HUES64 (cell line): ENCODE measurements at regions not wholly inside any gene's neighbourhood (a gene's known extent, or its start where the extent isn't known, plus 50 kb on each side); places are given as distances from the start of the nearest gene placed in this dataset.
A peak's percentile ranks its signal among the peaks of the same experiment; 100 is the strongest.

ENCODE experiments used
- H3K27ac ChIP-seq: 2 replicates; pipeline ENCODE4 v1.7.0; 2013; ENCODE audit warnings: low read depth, low read length, inconsistent platforms
- H3K27me3 ChIP-seq: 2 replicates; pipeline ENCODE4 v1.6.1; 2013; ENCODE audit warnings: mild to moderate bottlenecking, low read length; ENCODE audit not compliant: insufficient read depth
- H3K36me3 ChIP-seq: 2 replicates; pipeline ENCODE4 v1.6.1; 2013; ENCODE audit warnings: mild to moderate bottlenecking, low read length; ENCODE audit not compliant: insufficient read depth
- H3K4me1 ChIP-seq: 2 replicates; pipeline ENCODE4 v1.6.1; 2013; ENCODE audit warnings: mild to moderate bottlenecking, low read length, moderate library complexity; ENCODE audit not compliant: insufficient read depth
- H3K4me3 ChIP-seq: 2 replicates; pipeline ENCODE4 v1.5.1; 2013; ENCODE audit warnings: mild to moderate bottlenecking, low read length, moderate library complexity
- H3K9ac ChIP-seq: 2 replicates; pipeline ENCODE4 v1.6.1; 2013; ENCODE audit warnings: mild to moderate bottlenecking, low read depth, low read length
- H3K9me3 ChIP-seq: 2 replicates; pipeline ENCODE4 v1.6.1; 2013; ENCODE audit warnings: low read depth, low read length; ENCODE audit not compliant: insufficient read depth
- WGBS: fragments of 150-250, 120-280 bp; methylation state at CpG from one replicate; pipeline ENCODE4 v1.1.7; 2013; ENCODE audit warnings: missing lambda C conversion rate; 5-methylcytosine and 5-hydroxymethylcytosine counted together

DNA sequence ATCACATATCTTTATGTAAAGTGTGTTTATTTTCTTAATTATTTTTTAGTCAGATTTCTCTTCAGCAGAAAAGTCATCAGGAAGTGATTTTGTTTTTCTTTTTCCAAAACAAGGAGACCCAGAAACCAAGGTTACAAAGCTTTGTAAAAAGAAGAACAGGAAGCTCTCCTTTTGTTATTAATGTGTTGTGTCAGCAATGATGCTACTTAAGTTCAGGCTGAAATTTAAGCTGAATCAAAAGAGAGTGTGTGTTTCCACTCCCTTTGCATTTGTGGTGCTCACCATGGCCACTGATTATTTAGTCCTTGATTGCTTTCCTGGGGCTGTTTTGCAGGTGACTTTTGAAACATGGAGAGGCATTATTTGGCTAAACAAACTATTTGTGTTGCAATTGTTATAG, 155.3 kb upstream of the ATP2B1 start:
- Histone ChIP-seq H3K4me1 (peaks cover 20% of the 10 kb centered on the region), H3K27me3 (peaks cover 25% of the 10 kb centered on the region; the same call in 1 of the 2 replicates), H3K9me3 (peaks cover 7% of the 10 kb centered on the region; the same call in 1 of the 2 replicates), H3K9ac (0 out of 2 replicates have a peak overlapping the region, but pooled peaks have one; percentile 5), H3K36me3 (no peaks in the 10 kb centered on the region), H3K27ac (no peak overlapping the region), H3K4me3 (no peak overlapping the region)

DNA sequence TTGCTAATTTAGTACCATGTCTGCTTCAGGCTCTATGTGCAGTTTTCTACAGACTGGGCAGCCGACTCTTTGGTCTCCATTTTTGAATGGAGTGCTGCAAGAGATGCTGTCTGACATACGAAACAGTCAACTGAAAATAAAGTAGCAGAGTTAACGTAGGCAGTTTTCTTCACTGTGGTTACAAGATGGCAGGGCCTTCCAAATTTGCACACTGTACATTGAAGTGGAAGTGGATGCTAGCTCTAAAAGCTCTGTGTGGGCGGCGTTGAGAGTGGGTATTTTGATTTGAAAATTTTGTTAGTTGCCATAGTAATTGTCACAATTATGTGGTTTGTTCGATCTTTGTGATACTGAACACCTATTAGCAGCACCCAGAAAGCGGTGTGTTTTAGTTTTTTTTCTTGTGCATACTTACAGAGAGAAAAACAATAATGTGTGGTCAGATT, 154.9 kb upstream of the ATP2B1 start:
- peaks cover 25% of the 10 kb centered on the region; the same call in 1 of the 2 replicates for H3K27me3 ChIP-seq
- 0 out of 2 replicates have a peak overlapping the region, but pooled peaks have one; percentile 5 for H3K9ac ChIP-seq
- H3K9me3 ChIP-seq = peaks cover 7% of the 10 kb centered on the region; the same call in 1 of the 2 replicates

DNA sequence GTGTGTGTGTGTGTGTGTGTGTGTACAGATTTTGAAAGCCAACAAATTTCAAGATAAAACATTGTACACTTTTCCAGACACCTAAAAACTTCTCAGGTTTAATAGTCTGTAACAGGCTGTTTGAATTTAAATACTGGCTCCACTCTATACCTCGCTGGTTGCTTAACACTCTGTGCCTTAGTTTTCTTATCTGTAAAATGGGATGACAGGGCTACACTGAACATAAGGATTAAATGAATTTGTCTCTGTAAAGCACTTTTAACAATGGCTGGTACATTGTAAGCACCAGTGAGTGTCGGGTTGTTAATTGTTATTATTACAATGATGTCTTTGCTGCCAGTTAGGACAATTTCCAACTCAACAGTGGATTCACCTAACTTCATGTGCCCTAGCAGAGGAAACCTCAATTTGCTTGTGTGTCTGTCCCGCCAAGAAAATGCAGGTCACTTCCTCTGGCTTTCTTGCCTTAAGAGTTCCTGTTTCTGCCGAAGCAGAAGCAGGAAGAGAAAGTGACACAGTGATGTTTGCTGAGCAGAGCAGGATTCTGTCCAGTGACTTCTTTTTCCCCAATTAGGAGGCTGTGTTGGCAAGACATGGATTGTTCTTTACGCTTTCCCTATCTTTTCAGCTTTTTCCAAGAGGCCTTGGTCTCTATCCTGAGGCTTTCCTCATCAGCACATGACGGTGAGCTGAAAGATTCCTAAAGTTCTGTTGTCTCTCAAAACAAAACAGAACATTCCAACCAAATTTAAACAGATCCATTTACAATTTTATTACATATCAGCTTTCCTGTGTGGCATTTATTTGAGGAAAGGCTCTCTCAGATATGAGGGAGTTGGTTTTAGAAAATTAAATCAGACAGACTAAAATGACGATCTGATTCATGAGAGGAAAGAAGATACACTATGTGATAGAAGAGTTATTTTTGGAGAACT, 154.1 kb upstream of the ATP2B1 start:
- H3K27ac ChIP-seq = 0 out of 2 replicates have a peak overlapping the region, but pooled peaks have one; percentile 16
- H3K27me3 ChIP-seq = peaks cover 25% of the 10 kb centered on the region; the same call in 1 of the 2 replicates
- H3K4me1 ChIP-seq = peaks cover 20% of the 10 kb centered on the region
- no peak overlapping the region for H3K9ac ChIP-seq
- H3K4me3 ChIP-seq = no peak overlapping the region
- WGBS = 85% methylated on average over 7 of the region's 7 CpGs
- no peaks in the 10 kb centered on the region for H3K36me3 ChIP-seq
- peaks cover 4% of the 10 kb centered on the region; the same call in 1 of the 2 replicates for H3K9me3 ChIP-seq

More for the DNA sequence above, 154.9 kb upstream of the ATP2B1 start:
- H3K27ac ChIP-seq = 0 out of 2 replicates have a peak overlapping the region, but pooled peaks have one; percentile 16
- WGBS = 93% methylated on average over 7 of the region's 7 CpGs
- H3K36me3 ChIP-seq = no peaks in the 10 kb centered on the region
- no peak overlapping the region for H3K4me3 ChIP-seq
- peaks cover 20% of the 10 kb centered on the region for H3K4me1 ChIP-seq

GRCh38 chr12:89861086-89861485, 152.4 kb upstream of the ATP2B1 start:
- H3K36me3 ChIP-seq = no peaks in the 10 kb centered on the region
- WGBS = 94% methylated on average over 3 of the region's 3 CpGs
- H3K9me3 ChIP-seq = 0 out of 2 replicates have a peak, but pooled peaks cover 3% of the 10 kb centered on the region
- no peak overlapping the region for H3K27ac ChIP-seq
- H3K27me3 ChIP-seq = peaks cover 25% of the 10 kb centered on the region; the same call in 1 of the 2 replicates
- no peak overlapping the region for H3K9ac ChIP-seq
- H3K4me1 ChIP-seq = peaks cover 20% of the 10 kb centered on the region
- no peak overlapping the region for H3K4me3 ChIP-seq

DNA sequence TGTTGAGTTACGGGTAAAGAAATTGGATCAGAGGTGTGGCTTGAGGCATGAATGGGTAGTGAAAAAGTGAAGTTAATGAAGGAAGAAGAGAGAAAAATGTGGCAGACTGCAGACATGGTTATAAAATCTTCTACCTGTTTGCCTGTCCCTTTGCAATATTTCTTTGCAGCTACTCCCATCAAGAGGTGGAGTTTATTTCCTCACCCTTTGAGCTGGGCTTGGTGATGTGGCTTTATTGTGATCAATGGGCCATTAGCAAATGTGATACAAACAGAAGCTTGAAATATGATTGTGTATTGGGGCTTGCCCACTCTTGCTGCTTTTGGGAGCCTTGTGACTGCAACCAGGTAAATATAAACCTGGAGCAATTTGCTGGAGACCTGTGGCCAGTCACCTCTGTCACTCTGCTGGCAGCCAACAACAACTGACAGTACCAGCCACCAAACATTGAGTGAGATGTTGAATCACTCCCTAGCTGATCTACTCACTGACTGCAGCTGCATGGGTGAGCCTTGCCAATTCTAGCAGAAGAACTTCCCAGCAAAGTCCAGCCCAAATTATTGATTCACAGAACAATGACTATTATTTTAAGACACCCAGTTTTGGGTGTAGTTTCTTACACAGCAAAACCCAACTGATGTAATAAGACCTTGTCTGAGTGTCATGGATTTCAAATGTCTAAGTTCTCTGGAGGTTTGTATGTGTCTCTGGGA, 151.0 kb upstream of the ATP2B1 start:
- H3K4me1 ChIP-seq = peaks cover 16% of the 10 kb centered on the region
- 0% methylated on average over 1 of the region's 1 CpG for WGBS
- no peaks in the 10 kb centered on the region for H3K9me3 ChIP-seq
- H3K4me3 ChIP-seq = no peak overlapping the region
- no peaks in the 10 kb centered on the region for H3K36me3 ChIP-seq
- no peak overlapping the region for H3K9ac ChIP-seq
- H3K27ac ChIP-seq = no peak overlapping the region
- peaks cover 14% of the 10 kb centered on the region; the same call in 1 of the 2 replicates for H3K27me3 ChIP-seq

DNA sequence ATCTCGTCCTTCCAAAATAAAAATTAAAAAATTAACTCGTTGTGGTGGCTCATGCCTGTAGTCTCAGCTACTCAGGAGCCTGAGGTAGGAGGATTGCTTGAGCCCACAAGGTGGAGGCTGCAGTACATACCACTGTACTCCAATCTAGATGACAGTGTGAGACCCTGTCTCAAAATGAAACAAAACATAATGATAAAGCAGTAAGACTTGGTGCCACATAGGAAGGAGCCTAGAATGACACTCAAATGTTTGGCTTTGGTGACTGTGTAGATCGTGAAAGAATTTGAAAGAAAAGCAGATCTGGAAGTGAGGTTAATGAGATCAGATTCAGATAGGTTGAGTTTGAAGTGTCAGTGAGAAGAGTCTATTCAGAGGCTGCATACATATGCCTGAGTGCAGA, 150.1 kb upstream of the ATP2B1 start:
- Histone ChIP-seq H3K27me3 (peaks cover 14% of the 10 kb centered on the region; the same call in 1 of the 2 replicates), H3K9ac (no peak overlapping the region), H3K4me3 (no peak overlapping the region), H3K27ac (no peak overlapping the region), H3K4me1 (peaks cover 6% of the 10 kb centered on the region), H3K36me3 (no peaks in the 10 kb centered on the region), H3K9me3 (no peaks in the 10 kb centered on the region)
- 92% methylated on average over 3 of the region's 3 CpGs for WGBS

- Histone ChIP-seq H3K27me3 (peaks cover 7% of the 10 kb centered on the region; the same call in 1 of the 2 replicates), H3K9me3 (no peaks in the 10 kb centered on the region), H3K4me3 (no peak overlapping the region), H3K4me1 (no peaks in the 10 kb centered on the region), H3K36me3 (no peaks in the 10 kb centered on the region), H3K27ac (no peak overlapping the region), H3K9ac (no peak overlapping the region)
- 94% methylated on average over 6 of the region's 6 CpGs for WGBS
These were observed 149.1 kb upstream of the ATP2B1 start for GRCh38 chr12:89857652-89858274.

GRCh38 chr12:89856431-89856830, 147.8 kb upstream of the ATP2B1 start:
- WGBS = 95% methylated on average over 1 of the region's 1 CpG
- Histone ChIP-seq H3K36me3 (no peaks in the 10 kb centered on the region), H3K27me3 (0 out of 2 replicates have a peak, but pooled peaks cover under 1% of the 10 kb centered on the region), H3K9me3 (no peaks in the 10 kb centered on the region), H3K9ac (no peak overlapping the region), H3K4me1 (no peaks in the 10 kb centered on the region), H3K4me3 (no peak overlapping the region), H3K27ac (no peak overlapping the region)

GRCh38 chr12:89848732-89849131, 140.1 kb upstream of the ATP2B1 start:
- no peaks in the 10 kb centered on the region for H3K4me1 ChIP-seq
- no peak overlapping the region for H3K9ac ChIP-seq
- H3K27ac ChIP-seq = no peak overlapping the region
- H3K9me3 ChIP-seq = no peaks in the 10 kb centered on the region
- H3K27me3 ChIP-seq = no peaks in the 10 kb centered on the region
- WGBS = 90% methylated on average over 8 of the region's 8 CpGs
- H3K4me3 ChIP-seq = no peak overlapping the region
- no peaks in the 10 kb centered on the region for H3K36me3 ChIP-seq

- no peak overlapping the region for H3K9ac ChIP-seq
- no peak overlapping the region for H3K27ac ChIP-seq
- H3K4me3 ChIP-seq = no peak overlapping the region
- WGBS = 80% methylated on average over 2 of the region's 2 CpGs
- H3K36me3 ChIP-seq = no peaks in the 10 kb centered on the region
- H3K4me1 ChIP-seq = no peaks in the 10 kb centered on the region
- H3K27me3 ChIP-seq = no peaks in the 10 kb centered on the region
- no peaks in the 10 kb centered on the region for H3K9me3 ChIP-seq
These were observed 137.9 kb upstream of the ATP2B1 start for GRCh38 chr12:89846473-89847055.
